SK-N-SH treated with all-trans-retinoic acid at 6 μM for 48 hours (cell line): ENCODE measurements at regions not wholly inside any gene's neighbourhood (a gene's known extent, or its start where the extent isn't known, plus 50 kb on each side); places are given as distances from the start of the nearest gene placed in this dataset.

Experiments
- ATAC-seq: fragments of 200-7000 bp; cut with Tn5 transposase; 3 replicates; pipeline ENCODE4 v1.9.1; 2020; ENCODE audit warnings: mild to moderate bottlenecking, moderate library complexity
- ARNTL ChIP-seq: fragments of 450-650 bp; formaldehyde crosslinking; IDR thresholded peaks from 2 replicates; pipeline ENCODE4 v1.5.0; 2020; ENCODE audit warnings: low read depth, mild to moderate bottlenecking, moderate library complexity, borderline replicate concordance
- BACH2 ChIP-seq: fragments of 250-450 bp; sonication (Bioruptor Pico); IDR thresholded peaks from 2 replicates; pipeline ENCODE4 v1.9.0; 2021; ENCODE audit warnings: mild to moderate bottlenecking, borderline replicate concordance
- CSDC2 ChIP-seq: fragments of 250-450 bp; sonication (Bioruptor Pico); IDR thresholded peaks from 2 replicates; pipeline ENCODE4 v1.5.0; 2020; ENCODE audit warnings: mild to moderate bottlenecking, moderate library complexity
- ESRRG ChIP-seq: fragments of 250-450 bp; sonication (Bioruptor Pico); IDR thresholded peaks from 2 replicates; pipeline ENCODE4 v1.6.1; 2021; ENCODE audit warnings: mild to moderate bottlenecking
- GLIS3 ChIP-seq: fragments of 250-450 bp; sonication (Bioruptor Pico); IDR thresholded peaks from 2 replicates; pipeline ENCODE4 v1.5.0; 2020; ENCODE audit warnings: mild to moderate bottlenecking, moderate library complexity
- ISL1 ChIP-seq: fragments of 250-450 bp; sonication (Bioruptor Pico); IDR thresholded peaks from 2 replicates; pipeline ENCODE4 v2.1.2; 2022; ENCODE audit warnings: mild to moderate bottlenecking, moderate library complexity
- OSR1 ChIP-seq: fragments of 250-450 bp; sonication (Bioruptor Pico); IDR thresholded peaks from 2 replicates; pipeline ENCODE4 v1.8.0; 2022; ENCODE audit warnings: moderate library complexity, mild to moderate bottlenecking, inconsistent platforms
- PPARA ChIP-seq: fragments of 250-450 bp; sonication (Bioruptor Pico); IDR thresholded peaks from 2 replicates; pipeline ENCODE4 v1.5.0; 2020; ENCODE audit warnings: mild to moderate bottlenecking, borderline replicate concordance
- RARB ChIP-seq: fragments of 250-450 bp; sonication (Bioruptor Pico); IDR thresholded peaks from 2 replicates; pipeline ENCODE4 v1.8.0; 2021; ENCODE audit warnings: mild to moderate bottlenecking, moderate library complexity
- SNAI2 ChIP-seq: fragments of 250-450 bp; sonication (Bioruptor Pico); IDR thresholded peaks from 2 replicates; pipeline ENCODE4 v1.5.0; 2020; ENCODE audit warnings: mild to moderate bottlenecking, moderate library complexity
- TOX ChIP-seq: fragments of 250-450 bp; sonication (Bioruptor Pico); IDR thresholded peaks from 2 replicates; pipeline ENCODE4 v1.8.0; 2021; ENCODE audit warnings: mild to moderate bottlenecking, moderate library complexity, borderline replicate concordance
- ZFP3 ChIP-seq: fragments of 250-450 bp; sonication (Bioruptor Pico); IDR thresholded peaks from 2 replicates; pipeline ENCODE4 v1.5.0; 2020; ENCODE audit warnings: mild to moderate bottlenecking, moderate library complexity
- ZFP30 ChIP-seq: fragments of 450-650 bp; formaldehyde crosslinking; IDR thresholded peaks from 2 replicates; pipeline ENCODE4 v1.5.0; 2022; ENCODE audit warnings: mild to moderate bottlenecking, moderate library complexity
- ZNF565 ChIP-seq: fragments of 450-650 bp; formaldehyde crosslinking; conservative IDR thresholded peaks from 2 replicates; pipeline ENCODE4 v1.5.0; 2020; ENCODE audit warnings: low read depth, mild to moderate bottlenecking, moderate library complexity
- ZNF70 ChIP-seq: fragments of 450-650 bp; formaldehyde crosslinking; IDR thresholded peaks from 2 replicates; pipeline ENCODE4 v1.5.0; 2020; ENCODE audit warnings: mild to moderate bottlenecking, moderate library complexity
- ZNF8 ChIP-seq: fragments of 450-650 bp; formaldehyde crosslinking; IDR thresholded peaks from 2 replicates; pipeline ENCODE4 v1.5.0; 2020; ENCODE audit warnings: mild to moderate bottlenecking, moderate library complexity
- TF ChIP-seq, protein P1 (sequence below): fragments of 250-450 bp; sonication (Bioruptor Pico); IDR thresholded peaks from 2 replicates; pipeline ENCODE4 v1.8.0; 2021; ENCODE audit warnings: low read depth, mild to moderate bottlenecking, moderate library complexity, borderline replicate concordance
- TF ChIP-seq, protein P2 (sequence below): fragments of 250-450 bp; sonication (Bioruptor Pico); IDR thresholded peaks from 2 replicates; pipeline ENCODE4 v1.5.1; 2020; ENCODE audit warnings: low read depth, mild to moderate bottlenecking, moderate library complexity
- TF ChIP-seq, protein P3 (sequence below): fragments of 250-450 bp; sonication (Bioruptor Pico); IDR thresholded peaks from 2 replicates; pipeline ENCODE4 v1.5.0; 2020; ENCODE audit warnings: mild to moderate bottlenecking, moderate library complexity
- TF ChIP-seq, protein P4 (sequence below): fragments of 250-450 bp; sonication (Bioruptor Pico); IDR thresholded peaks from 2 replicates; pipeline ENCODE4 v1.8.0; 2020; ENCODE audit warnings: mild to moderate bottlenecking, moderate library complexity, borderline replicate concordance
- TF ChIP-seq, protein P5 (sequence below): fragments of 250-450 bp; sonication (Bioruptor Pico); IDR thresholded peaks from 2 replicates; pipeline ENCODE4 v1.5.1; 2021; ENCODE audit warnings: mild to moderate bottlenecking, moderate library complexity

DNA sequence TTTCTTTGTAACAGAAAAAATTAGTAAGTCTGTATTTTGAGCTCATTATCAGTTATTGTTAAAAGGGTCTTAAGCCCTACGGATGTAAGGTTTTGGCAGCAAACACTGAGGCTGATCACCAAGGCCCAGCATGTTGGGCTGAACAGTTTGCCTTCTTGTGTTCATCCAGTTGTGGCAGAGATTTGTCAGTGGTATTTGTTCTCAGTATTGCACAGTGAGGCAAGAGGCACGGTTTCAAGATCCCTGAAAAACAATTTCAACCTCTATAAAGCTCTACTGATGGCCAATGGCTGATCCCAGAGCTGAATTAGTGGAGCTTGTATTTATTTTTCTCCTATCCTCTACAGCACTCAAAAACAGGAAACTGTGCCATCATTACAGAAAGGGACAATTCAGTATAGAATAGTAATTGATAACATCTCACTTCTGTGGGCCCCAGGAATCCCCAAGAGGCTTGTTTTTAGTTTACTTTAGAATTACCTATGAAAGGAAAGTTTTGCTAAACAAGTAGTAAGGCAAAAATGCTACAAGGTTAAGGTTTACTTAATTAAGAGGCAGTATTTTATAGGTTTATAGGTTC lies 191.8 kb upstream of the RAB4A start:
- TF ChIP-seq ISL1 (CRISPR knock-in tag): no peak
- no peak for TF ChIP-seq TOX (CRISPR knock-in tag)
- TF ChIP-seq ZFP3 (CRISPR knock-in tag): no peak
- no peak for TF ChIP-seq ESRRG (CRISPR knock-in tag)
- TF ChIP-seq, protein P1, sequence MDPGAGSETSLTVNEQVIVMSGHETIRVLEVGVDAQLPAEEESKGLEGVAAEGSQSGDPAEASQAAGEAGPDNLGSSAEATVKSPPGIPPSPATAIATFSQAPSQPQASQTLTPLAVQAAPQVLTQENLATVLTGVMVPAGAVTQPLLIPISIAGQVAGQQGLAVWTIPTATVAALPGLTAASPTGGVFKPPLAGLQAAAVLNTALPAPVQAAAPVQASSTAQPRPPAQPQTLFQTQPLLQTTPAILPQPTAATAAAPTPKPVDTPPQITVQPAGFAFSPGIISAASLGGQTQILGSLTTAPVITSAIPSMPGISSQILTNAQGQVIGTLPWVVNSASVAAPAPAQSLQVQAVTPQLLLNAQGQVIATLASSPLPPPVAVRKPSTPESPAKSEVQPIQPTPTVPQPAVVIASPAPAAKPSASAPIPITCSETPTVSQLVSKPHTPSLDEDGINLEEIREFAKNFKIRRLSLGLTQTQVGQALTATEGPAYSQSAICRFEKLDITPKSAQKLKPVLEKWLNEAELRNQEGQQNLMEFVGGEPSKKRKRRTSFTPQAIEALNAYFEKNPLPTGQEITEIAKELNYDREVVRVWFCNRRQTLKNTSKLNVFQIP (CRISPR knock-in tag): no peak

DNA sequence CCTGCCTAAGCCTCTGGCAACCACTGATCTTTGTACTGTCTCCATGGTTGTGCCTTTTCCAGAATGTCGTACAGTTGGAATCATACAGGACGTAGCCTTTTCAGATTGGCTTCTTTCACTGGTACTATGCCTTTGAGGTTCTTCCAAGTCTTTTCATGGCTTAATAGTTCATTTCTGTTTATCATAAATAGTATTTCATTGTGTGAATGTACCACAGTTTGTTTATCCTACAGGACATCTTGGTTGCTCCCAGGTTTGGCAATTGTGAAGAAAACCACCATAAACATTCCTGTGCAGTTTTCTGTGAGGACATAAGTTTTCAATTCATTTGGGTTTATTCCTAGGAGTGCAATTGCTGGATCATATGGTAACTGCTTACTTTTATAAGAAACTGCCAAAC lies 190.6 kb upstream of the RAB4A start:
- ATAC-seq: no peak
- TF ChIP-seq SNAI2 (CRISPR knock-in tag) (no peak), OSR1 (CRISPR knock-in tag) (no peak)

More for the DNA sequence above, 191.8 kb upstream of the RAB4A start:
- no peak for ATAC-seq

DNA sequence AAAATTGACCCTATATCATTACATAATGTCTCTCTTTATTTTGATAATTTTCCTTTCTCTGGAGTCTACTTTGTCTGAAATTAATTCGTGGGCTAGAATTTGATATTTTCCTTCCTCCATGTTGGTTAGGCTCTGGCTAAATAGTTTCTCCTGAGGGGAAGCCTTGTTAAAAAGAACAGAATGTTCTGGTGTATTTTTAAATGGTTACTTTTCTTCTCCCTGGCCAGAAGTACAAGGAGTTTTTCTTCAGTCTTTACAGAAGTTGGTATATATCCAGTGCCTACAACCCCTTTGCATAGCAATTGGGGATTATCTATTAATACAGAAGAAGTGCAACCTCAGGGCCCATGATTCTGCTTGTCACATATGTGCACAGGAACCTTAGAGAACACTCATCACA lies 185.6 kb upstream of the RAB4A start:
- no peak for TF ChIP-seq ZNF8 (CRISPR knock-in tag)
- TF ChIP-seq, protein P2, sequence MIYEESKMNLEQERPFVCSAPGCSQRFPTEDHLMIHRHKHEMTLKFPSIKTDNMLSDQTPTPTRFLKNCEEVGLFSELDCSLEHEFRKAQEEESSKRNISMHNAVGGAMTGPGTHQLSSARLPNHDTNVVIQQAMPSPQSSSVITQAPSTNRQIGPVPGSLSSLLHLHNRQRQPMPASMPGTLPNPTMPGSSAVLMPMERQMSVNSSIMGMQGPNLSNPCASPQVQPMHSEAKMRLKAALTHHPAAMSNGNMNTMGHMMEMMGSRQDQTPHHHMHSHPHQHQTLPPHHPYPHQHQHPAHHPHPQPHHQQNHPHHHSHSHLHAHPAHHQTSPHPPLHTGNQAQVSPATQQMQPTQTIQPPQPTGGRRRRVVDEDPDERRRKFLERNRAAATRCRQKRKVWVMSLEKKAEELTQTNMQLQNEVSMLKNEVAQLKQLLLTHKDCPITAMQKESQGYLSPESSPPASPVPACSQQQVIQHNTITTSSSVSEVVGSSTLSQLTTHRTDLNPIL (CRISPR knock-in tag): no peak
- TF ChIP-seq GLIS3: no peak
- TF ChIP-seq ZNF70 (CRISPR knock-in tag): no peak
- TF ChIP-seq ESRRG (CRISPR knock-in tag): no peak
- TF ChIP-seq, protein P3, sequence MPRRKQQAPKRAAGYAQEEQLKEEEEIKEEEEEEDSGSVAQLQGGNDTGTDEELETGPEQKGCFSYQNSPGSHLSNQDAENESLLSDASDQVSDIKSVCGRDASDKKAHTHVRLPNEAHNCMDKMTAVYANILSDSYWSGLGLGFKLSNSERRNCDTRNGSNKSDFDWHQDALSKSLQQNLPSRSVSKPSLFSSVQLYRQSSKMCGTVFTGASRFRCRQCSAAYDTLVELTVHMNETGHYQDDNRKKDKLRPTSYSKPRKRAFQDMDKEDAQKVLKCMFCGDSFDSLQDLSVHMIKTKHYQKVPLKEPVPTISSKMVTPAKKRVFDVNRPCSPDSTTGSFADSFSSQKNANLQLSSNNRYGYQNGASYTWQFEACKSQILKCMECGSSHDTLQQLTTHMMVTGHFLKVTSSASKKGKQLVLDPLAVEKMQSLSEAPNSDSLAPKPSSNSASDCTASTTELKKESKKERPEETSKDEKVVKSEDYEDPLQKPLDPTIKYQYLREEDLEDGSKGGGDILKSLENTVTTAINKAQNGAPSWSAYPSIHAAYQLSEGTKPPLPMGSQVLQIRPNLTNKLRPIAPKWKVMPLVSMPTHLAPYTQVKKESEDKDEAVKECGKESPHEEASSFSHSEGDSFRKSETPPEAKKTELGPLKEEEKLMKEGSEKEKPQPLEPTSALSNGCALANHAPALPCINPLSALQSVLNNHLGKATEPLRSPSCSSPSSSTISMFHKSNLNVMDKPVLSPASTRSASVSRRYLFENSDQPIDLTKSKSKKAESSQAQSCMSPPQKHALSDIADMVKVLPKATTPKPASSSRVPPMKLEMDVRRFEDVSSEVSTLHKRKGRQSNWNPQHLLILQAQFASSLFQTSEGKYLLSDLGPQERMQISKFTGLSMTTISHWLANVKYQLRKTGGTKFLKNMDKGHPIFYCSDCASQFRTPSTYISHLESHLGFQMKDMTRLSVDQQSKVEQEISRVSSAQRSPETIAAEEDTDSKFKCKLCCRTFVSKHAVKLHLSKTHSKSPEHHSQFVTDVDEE (CRISPR knock-in tag): no peak
- TF ChIP-seq ZFP30: no peak
- no peak for ATAC-seq

DNA sequence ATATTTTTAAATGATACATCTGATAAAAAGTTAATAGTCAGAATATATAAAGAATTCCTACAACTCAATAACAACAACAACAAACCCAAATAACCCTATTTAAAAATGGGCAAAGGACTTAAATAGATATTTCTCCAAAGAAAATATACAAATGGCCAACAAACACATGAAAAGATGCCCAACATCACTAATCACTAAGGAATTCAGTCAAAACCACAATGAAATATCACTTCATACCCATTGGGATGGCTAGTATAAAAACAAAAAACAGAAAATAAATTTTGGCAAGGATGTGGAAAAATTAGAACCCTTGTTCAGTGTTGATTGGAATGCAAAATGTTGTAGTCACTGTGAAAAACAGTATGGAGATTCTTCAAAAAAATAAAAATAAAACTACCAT lies 184.8 kb upstream of the RAB4A start:
- 0 out of 3 replicates have a peak, but pooled peaks have one; percentile 32 for ATAC-seq
- TF ChIP-seq ZFP3 (CRISPR knock-in tag): no peak
- no peak for TF ChIP-seq GLIS3
- TF ChIP-seq ZNF8 (CRISPR knock-in tag): no peak
- TF ChIP-seq TOX (CRISPR knock-in tag): no peak
- TF ChIP-seq, protein P4, sequence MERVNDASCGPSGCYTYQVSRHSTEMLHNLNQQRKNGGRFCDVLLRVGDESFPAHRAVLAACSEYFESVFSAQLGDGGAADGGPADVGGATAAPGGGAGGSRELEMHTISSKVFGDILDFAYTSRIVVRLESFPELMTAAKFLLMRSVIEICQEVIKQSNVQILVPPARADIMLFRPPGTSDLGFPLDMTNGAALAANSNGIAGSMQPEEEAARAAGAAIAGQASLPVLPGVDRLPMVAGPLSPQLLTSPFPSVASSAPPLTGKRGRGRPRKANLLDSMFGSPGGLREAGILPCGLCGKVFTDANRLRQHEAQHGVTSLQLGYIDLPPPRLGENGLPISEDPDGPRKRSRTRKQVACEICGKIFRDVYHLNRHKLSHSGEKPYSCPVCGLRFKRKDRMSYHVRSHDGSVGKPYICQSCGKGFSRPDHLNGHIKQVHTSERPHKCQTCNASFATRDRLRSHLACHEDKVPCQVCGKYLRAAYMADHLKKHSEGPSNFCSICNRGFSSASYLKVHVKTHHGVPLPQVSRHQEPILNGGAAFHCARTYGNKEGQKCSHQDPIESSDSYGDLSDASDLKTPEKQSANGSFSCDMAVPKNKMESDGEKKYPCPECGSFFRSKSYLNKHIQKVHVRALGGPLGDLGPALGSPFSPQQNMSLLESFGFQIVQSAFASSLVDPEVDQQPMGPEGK: no peak
- TF ChIP-seq SNAI2 (CRISPR knock-in tag): no peak
- TF ChIP-seq, protein P2 (CRISPR knock-in tag): no peak
- no peak for TF ChIP-seq CSDC2
- TF ChIP-seq ZNF565 (CRISPR knock-in tag): no peak
- TF ChIP-seq ARNTL (CRISPR knock-in tag): no peak
- no peak for TF ChIP-seq ZNF70 (CRISPR knock-in tag)
- no peak for TF ChIP-seq BACH2
- no peak for TF ChIP-seq RARB (CRISPR knock-in tag)
- TF ChIP-seq, protein P3 (CRISPR knock-in tag): no peak
- TF ChIP-seq, protein P5, sequence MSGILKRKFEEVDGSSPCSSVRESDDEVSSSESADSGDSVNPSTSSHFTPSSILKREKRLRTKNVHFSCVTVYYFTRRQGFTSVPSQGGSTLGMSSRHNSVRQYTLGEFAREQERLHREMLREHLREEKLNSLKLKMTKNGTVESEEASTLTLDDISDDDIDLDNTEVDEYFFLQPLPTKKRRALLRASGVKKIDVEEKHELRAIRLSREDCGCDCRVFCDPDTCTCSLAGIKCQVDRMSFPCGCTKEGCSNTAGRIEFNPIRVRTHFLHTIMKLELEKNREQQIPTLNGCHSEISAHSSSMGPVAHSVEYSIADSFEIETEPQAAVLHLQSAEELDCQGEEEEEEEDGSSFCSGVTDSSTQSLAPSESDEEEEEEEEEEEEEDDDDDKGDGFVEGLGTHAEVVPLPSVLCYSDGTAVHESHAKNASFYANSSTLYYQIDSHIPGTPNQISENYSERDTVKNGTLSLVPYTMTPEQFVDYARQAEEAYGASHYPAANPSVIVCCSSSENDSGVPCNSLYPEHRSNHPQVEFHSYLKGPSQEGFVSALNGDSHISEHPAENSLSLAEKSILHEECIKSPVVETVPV (CRISPR knock-in tag): no peak
- no peak for TF ChIP-seq PPARA (CRISPR knock-in tag)
